ENCODE measurements at regions not wholly inside any gene's neighbourhood (a gene's known extent, or its start where the extent isn't known, plus 50 kb on each side); places are given as distances from the start of the nearest gene placed in this dataset.
"Not testable (repeated sequence)": the region's sequence is repeated elsewhere in the genome, so short reads cannot be mapped to it uniquely, and the experiment has no call there.

- Histone ChIP-seq H3K4me3 (ENCODE audit: low read length) (no peak overlapping the region), H3K4me1 (ENCODE audit: control insufficient read depth, insufficient read depth, low read length) (no peaks in the 10 kb centered on the region), H3K9ac (ENCODE audit: low read length) (no peak overlapping the region), H3K36me3 (ENCODE audit: control insufficient read depth, insufficient read depth, low read length) (no peaks in the 10 kb centered on the region), H3K27ac (ENCODE audit: low read depth, low read length) (no peak overlapping the region), H3K27me3 (ENCODE audit: control insufficient read depth, insufficient read depth, low read length) (no peaks in the 10 kb centered on the region)
Measured at GRCh38 chr9:113712053-113712452, 164.1 kb upstream of the ZNF618 start.

GRCh38 chr9:113715086-113715485 is 161.0 kb upstream of the ZNF618 start:
- H3K27ac ChIP-seq (ENCODE audit: low read depth, low read length): no peak overlapping the region
- no peaks in the 10 kb centered on the region for H3K27me3 ChIP-seq (ENCODE audit: control insufficient read depth, insufficient read depth, low read length)
- no peak overlapping the region for H3K9ac ChIP-seq (ENCODE audit: low read length)
- no peaks in the 10 kb centered on the region for H3K36me3 ChIP-seq (ENCODE audit: control insufficient read depth, insufficient read depth, low read length)
- no peak overlapping the region for H3K4me3 ChIP-seq (ENCODE audit: low read length)
- H3K4me1 ChIP-seq (ENCODE audit: control insufficient read depth, insufficient read depth, low read length): no peaks in the 10 kb centered on the region

- Histone ChIP-seq H3K9ac (ENCODE audit: low read length) (no peak overlapping the region), H3K4me1 (ENCODE audit: control insufficient read depth, insufficient read depth, low read length) (no peaks in the 10 kb centered on the region), H3K4me3 (ENCODE audit: low read length) (no peak overlapping the region), H3K36me3 (ENCODE audit: control insufficient read depth, insufficient read depth, low read length) (no peaks in the 10 kb centered on the region), H3K27me3 (ENCODE audit: control insufficient read depth, insufficient read depth, low read length) (no peaks in the 10 kb centered on the region), H3K27ac (ENCODE audit: low read depth, low read length) (no peak overlapping the region)
Measured at GRCh38 chr9:113719919-113720318, 156.2 kb upstream of the ZNF618 start.

GRCh38 chr9:113720495-113720894 is 155.6 kb upstream of the ZNF618 start:
- Histone ChIP-seq H3K36me3 (ENCODE audit: control insufficient read depth, insufficient read depth, low read length) (no peaks in the 10 kb centered on the region), H3K9ac (ENCODE audit: low read length) (no peak overlapping the region), H3K4me3 (ENCODE audit: low read length) (no peak overlapping the region), H3K27me3 (ENCODE audit: control insufficient read depth, insufficient read depth, low read length) (no peaks in the 10 kb centered on the region), H3K4me1 (ENCODE audit: control insufficient read depth, insufficient read depth, low read length) (no peaks in the 10 kb centered on the region), H3K27ac (ENCODE audit: low read depth, low read length) (no peak overlapping the region)

- no peaks in the 10 kb centered on the region for H3K36me3 ChIP-seq (ENCODE audit: control insufficient read depth, insufficient read depth, low read length)
Measured at GRCh38 chr9:113721856-113722255, 154.3 kb upstream of the ZNF618 start.

GRCh38 chr9:113724202-113724601 is 151.9 kb upstream of the ZNF618 start:
- no peak overlapping the region for H3K4me3 ChIP-seq (ENCODE audit: low read length)
- H3K27ac ChIP-seq (ENCODE audit: low read depth, low read length): no peak overlapping the region
- H3K4me1 ChIP-seq (ENCODE audit: control insufficient read depth, insufficient read depth, low read length): no peaks in the 10 kb centered on the region
- no peak overlapping the region for H3K9ac ChIP-seq (ENCODE audit: low read length)
- H3K27me3 ChIP-seq (ENCODE audit: control insufficient read depth, insufficient read depth, low read length): no peaks in the 10 kb centered on the region
- H3K36me3 ChIP-seq (ENCODE audit: control insufficient read depth, insufficient read depth, low read length): no peaks in the 10 kb centered on the region

More at GRCh38 chr9:113721856-113722255, 154.3 kb upstream of the ZNF618 start:
- Histone ChIP-seq H3K9ac (ENCODE audit: low read length) (no peak overlapping the region), H3K27me3 (ENCODE audit: control insufficient read depth, insufficient read depth, low read length) (no peaks in the 10 kb centered on the region), H3K4me3 (ENCODE audit: low read length) (no peak overlapping the region), H3K27ac (ENCODE audit: low read depth, low read length) (no peak overlapping the region), H3K4me1 (ENCODE audit: control insufficient read depth, insufficient read depth, low read length) (no peaks in the 10 kb centered on the region)

- H3K36me3 ChIP-seq (ENCODE audit: control insufficient read depth, insufficient read depth, low read length): no peaks in the 10 kb centered on the region
Measured at GRCh38 chr9:113728989-113729388, 147.1 kb upstream of the ZNF618 start.

GRCh38 chr9:113734826-113735225 is 141.3 kb upstream of the ZNF618 start:
- H3K4me1 ChIP-seq (ENCODE audit: control insufficient read depth, insufficient read depth, low read length): no peaks in the 10 kb centered on the region
- no peak overlapping the region for H3K4me3 ChIP-seq (ENCODE audit: low read length)
- H3K27ac ChIP-seq (ENCODE audit: low read depth, low read length): no peak overlapping the region
- H3K36me3 ChIP-seq (ENCODE audit: control insufficient read depth, insufficient read depth, low read length): no peaks in the 10 kb centered on the region
- no peak overlapping the region for H3K9ac ChIP-seq (ENCODE audit: low read length)
- H3K27me3 ChIP-seq (ENCODE audit: control insufficient read depth, insufficient read depth, low read length): no peaks in the 10 kb centered on the region

More at GRCh38 chr9:113728989-113729388, 147.1 kb upstream of the ZNF618 start:
- Histone ChIP-seq H3K4me3 (ENCODE audit: low read length) (no peak overlapping the region), H3K27me3 (ENCODE audit: control insufficient read depth, insufficient read depth, low read length) (no peaks in the 10 kb centered on the region), H3K9ac (ENCODE audit: low read length) (no peak overlapping the region), H3K27ac (ENCODE audit: low read depth, low read length) (no peak overlapping the region), H3K4me1 (ENCODE audit: control insufficient read depth, insufficient read depth, low read length) (no peaks in the 10 kb centered on the region)

GRCh38 chr9:113737517-113738271 is 138.4 kb upstream of the ZNF618 start:
- Histone ChIP-seq H3K27me3 (ENCODE audit: control insufficient read depth, insufficient read depth, low read length) (peaks cover 2% of the 10 kb centered on the region), H3K36me3 (ENCODE audit: control insufficient read depth, insufficient read depth, low read length) (no peaks in the 10 kb centered on the region), H3K4me3 (ENCODE audit: low read length) (no peak overlapping the region), H3K9ac (ENCODE audit: low read length) (no peak overlapping the region), H3K27ac (ENCODE audit: low read depth, low read length) (no peak overlapping the region), H3K4me1 (ENCODE audit: control insufficient read depth, insufficient read depth, low read length) (no peaks in the 10 kb centered on the region)

- H3K27ac ChIP-seq (ENCODE audit: low read depth, low read length): no peak overlapping the region
- H3K36me3 ChIP-seq (ENCODE audit: control insufficient read depth, insufficient read depth, low read length): no peaks in the 10 kb centered on the region
- H3K9ac ChIP-seq (ENCODE audit: low read length): no peak overlapping the region
- H3K4me3 ChIP-seq (ENCODE audit: low read length): no peak overlapping the region
- no peaks in the 10 kb centered on the region for H3K4me1 ChIP-seq (ENCODE audit: control insufficient read depth, insufficient read depth, low read length)
- peaks cover 2% of the 10 kb centered on the region for H3K27me3 ChIP-seq (ENCODE audit: control insufficient read depth, insufficient read depth, low read length)
Measured at GRCh38 chr9:113738496-113738892, 137.6 kb upstream of the ZNF618 start.

- H3K4me1 ChIP-seq (ENCODE audit: control insufficient read depth, insufficient read depth, low read length): no peaks in the 10 kb centered on the region
- H3K36me3 ChIP-seq (ENCODE audit: control insufficient read depth, insufficient read depth, low read length): no peaks in the 10 kb centered on the region
- H3K27me3 ChIP-seq (ENCODE audit: control insufficient read depth, insufficient read depth, low read length): peaks cover 2% of the 10 kb centered on the region
- H3K9ac ChIP-seq (ENCODE audit: low read length): no peak overlapping the region
- H3K27ac ChIP-seq (ENCODE audit: low read depth, low read length): no peak overlapping the region
- no peak overlapping the region for H3K4me3 ChIP-seq (ENCODE audit: low read length)
Measured at GRCh38 chr9:113738893-113739604, 137.1 kb upstream of the ZNF618 start.

- not testable (repeated sequence) for H3K36me3 ChIP-seq (ENCODE audit: control insufficient read depth, insufficient read depth, low read length); H3K27me3 ChIP-seq (ENCODE audit: control insufficient read depth, insufficient read depth, low read length); H3K27ac ChIP-seq (ENCODE audit: low read depth, low read length); H3K4me3 ChIP-seq (ENCODE audit: low read length); H3K9ac ChIP-seq (ENCODE audit: low read length); H3K4me1 ChIP-seq (ENCODE audit: control insufficient read depth, insufficient read depth, low read length)
Measured at GRCh38 chr9:113739605-113740507, 136.3 kb upstream of the ZNF618 start.

Measured in rectal smooth muscle tissue (tissue), 1 donor.